H9 (cell line): ENCODE measurements at regions not wholly inside any gene's neighbourhood (a gene's known extent, or its start where the extent isn't known, plus 50 kb on each side); places are given as distances from the start of the nearest gene placed in this dataset.

Experiments
- DNase-seq: peaks from one replicate; pipeline ENCODE4 v3.0.0-alpha.2; 2017
- H2AFZ ChIP-seq: one replicate; pipeline ENCODE4 v1.6.1; 2013; ENCODE audit warnings: mild to moderate bottlenecking, low read length, control low read depth, moderate library complexity
- H2AK5ac ChIP-seq: 2 replicates; pipeline ENCODE4 v1.6.1; 2013; ENCODE audit warnings: low read length, control low read depth, mixed read lengths; ENCODE audit not compliant: insufficient read length
- H2BK120ac ChIP-seq: one replicate; pipeline ENCODE4 v1.6.1; 2013; ENCODE audit warnings: low read depth, mild to moderate bottlenecking, low read length, control low read depth, inconsistent platforms; ENCODE audit not compliant: poor library complexity, severe bottlenecking
- H2BK12ac ChIP-seq: 2 replicates; pipeline ENCODE4 v1.6.1; 2013; ENCODE audit warnings: low read length, control low read depth, mixed read lengths, low read depth; ENCODE audit not compliant: insufficient read length
- H2BK15ac ChIP-seq: 2 replicates; pipeline ENCODE4 v1.6.1; 2013; ENCODE audit warnings: low read depth, low read length, control low read depth
- H2BK20ac ChIP-seq: one replicate; pipeline ENCODE4 v1.6.1; 2013; ENCODE audit warnings: low read depth, mild to moderate bottlenecking, low read length, control low read depth, inconsistent platforms; ENCODE audit not compliant: poor library complexity, severe bottlenecking
- H2BK5ac ChIP-seq: 2 replicates; pipeline ENCODE4 v1.6.1; 2013; ENCODE audit warnings: low read length, control low read depth, mixed read lengths; ENCODE audit not compliant: insufficient read length
- H3K14ac ChIP-seq: 2 replicates; pipeline ENCODE4 v1.6.1; 2013; ENCODE audit warnings: low read length, control low read depth; ENCODE audit not compliant: insufficient read depth
- H3K18ac ChIP-seq: 2 replicates; pipeline ENCODE4 v1.6.1; 2013; ENCODE audit warnings: low read depth, mild to moderate bottlenecking, mixed read lengths, low read length, control low read depth; ENCODE audit not compliant: insufficient read length
- H3K23ac ChIP-seq: 2 replicates; pipeline ENCODE4 v1.6.1; 2013; ENCODE audit warnings: low read length, control low read depth, mixed read lengths, low read depth; ENCODE audit not compliant: insufficient read length
- H3K23me2 ChIP-seq: 2 replicates; pipeline ENCODE4 v1.6.1; 2013; ENCODE audit warnings: low read depth, mild to moderate bottlenecking, mixed read lengths, low read length, control low read depth; ENCODE audit not compliant: insufficient read length, poor library complexity, severe bottlenecking
- H3K27ac ChIP-seq: 2 replicates; pipeline ENCODE4 v1.5.1; 2013; ENCODE audit warnings: low read length, control low read depth, mixed read lengths, low read depth; ENCODE audit not compliant: insufficient read length
- H3K27me3 ChIP-seq: 2 replicates; pipeline ENCODE4 v1.6.1; 2013; ENCODE audit warnings: low read length, control low read depth, inconsistent platforms; ENCODE audit not compliant: insufficient read depth
- H3K4ac ChIP-seq: 2 replicates; pipeline ENCODE4 v1.6.1; 2013; ENCODE audit warnings: low read depth, mild to moderate bottlenecking, control low read depth, inconsistent platforms, low read length, moderate library complexity
- H3K4me1 ChIP-seq: 2 replicates; pipeline ENCODE4 v1.6.1; 2013; ENCODE audit warnings: low read length, control low read depth, inconsistent platforms; ENCODE audit not compliant: insufficient read depth
- H3K4me2 ChIP-seq: 2 replicates; pipeline ENCODE4 v1.6.1; 2013; ENCODE audit warnings: low read length, control low read depth, mixed read lengths; ENCODE audit not compliant: insufficient read length, insufficient read depth
- H3K56ac ChIP-seq: 2 replicates; pipeline ENCODE4 v1.6.1; 2013; ENCODE audit warnings: low read depth, mild to moderate bottlenecking, mixed read lengths, low read length, control low read depth; ENCODE audit not compliant: insufficient read length
- H3K79me1 ChIP-seq: 2 replicates; pipeline ENCODE4 v1.6.1; 2013; ENCODE audit warnings: low read depth, mild to moderate bottlenecking, moderate library complexity, low read length, control low read depth, inconsistent platforms; ENCODE audit not compliant: insufficient read depth, poor library complexity, severe bottlenecking
- H3K79me2 ChIP-seq: 2 replicates; pipeline ENCODE4 v1.6.1; 2013; ENCODE audit warnings: low read length, control low read depth, inconsistent platforms; ENCODE audit not compliant: insufficient read depth
- H3K9ac ChIP-seq: 2 replicates; pipeline ENCODE4 v1.6.1; 2013; ENCODE audit warnings: low read length, control low read depth, mixed read lengths; ENCODE audit not compliant: insufficient read length; ENCODE audit errors: extremely low read depth
- H3K9me3 ChIP-seq: one replicate; pipeline ENCODE4 v1.6.1; 2013; ENCODE audit warnings: low read depth, low read length, inconsistent platforms; ENCODE audit not compliant: control insufficient read depth
- H3T11ph ChIP-seq: one replicate; pipeline ENCODE4 v1.6.1; 2013; ENCODE audit warnings: mild to moderate bottlenecking, low read length, control low read depth, inconsistent platforms
- H4K20me1 ChIP-seq: one replicate; pipeline ENCODE4 v1.6.1; 2013; ENCODE audit not compliant: control insufficient read depth, insufficient read length, insufficient read depth
- H4K5ac ChIP-seq: 2 replicates; pipeline ENCODE4 v1.6.1; 2013; ENCODE audit warnings: low read depth, mild to moderate bottlenecking, mixed read lengths, low read length, control low read depth; ENCODE audit not compliant: insufficient read length
- H4K8ac ChIP-seq: replicated peaks from 2 replicates; pipeline ENCODE4 v1.6.1; 2013; ENCODE audit warnings: low read length, control low read depth, mixed read lengths, low read depth; ENCODE audit not compliant: insufficient read length
- H4K91ac ChIP-seq: 2 replicates; pipeline ENCODE4 v1.6.1; 2013; ENCODE audit warnings: low read depth, mild to moderate bottlenecking, moderate library complexity, mixed read lengths, low read length, control low read depth; ENCODE audit not compliant: insufficient read length
- H3K27ac Mint-ChIP-seq, 3 experiments: 2 replicates in 2 of 3; 3 replicates in 1 of 3; pipeline ENCODE4 v1.8.0; 2020 to 2021; ENCODE audit warnings: mixed read lengths in 3 of 3, mild to moderate bottlenecking in 1 of 3, moderate library complexity in 1 of 3
- H3K27me3 Mint-ChIP-seq: 2 replicates; pipeline ENCODE4 v1.8.0; 2021; ENCODE audit warnings: low read depth, mild to moderate bottlenecking, moderate library complexity, mixed read lengths
- H3K36me3 Mint-ChIP-seq, 3 experiments: 2 replicates in 2 of 3; 3 replicates in 1 of 3; pipeline ENCODE4 v1.8.0; 2020 to 2021; ENCODE audit warnings: low read depth in 3 of 3, mixed read lengths in 3 of 3; ENCODE audit not compliant: insufficient read depth in 1 of 3
- H3K4me1 Mint-ChIP-seq, 2 experiments: 2 replicates each; pipeline ENCODE4 v1.8.0; 2020; ENCODE audit warnings: mixed read lengths in 2 of 2
- H3K4me3 Mint-ChIP-seq, 2 experiments: 2 replicates in 1 of 2; 3 replicates in 1 of 2; pipeline ENCODE4 v1.8.0; 2020 to 2021; ENCODE audit warnings: mild to moderate bottlenecking in 2 of 2, mixed read lengths in 2 of 2, moderate library complexity in 1 of 2
- H3K9me3 Mint-ChIP-seq, 2 experiments: 2 replicates in 1 of 2; 3 replicates in 1 of 2; pipeline ENCODE4 v1.8.0; 2020; ENCODE audit warnings: mild to moderate bottlenecking in 2 of 2, mixed read lengths in 2 of 2, moderate library complexity in 1 of 2
- CTCF ChIP-seq: fragments of 200-600 bp; sonication (generic); conservative IDR thresholded peaks from 3 replicates; pipeline ENCODE4 v1.8.0; 2021; ENCODE audit warnings: antibody characterized with exemption, mild to moderate bottlenecking
- WGBS: extraction: QIAGEN DNeasy Blood & Tissue Kit; methylation state at CpG from one replicate; pipeline ENCODE4 v1.1.7; 2013; ENCODE audit warnings: missing lambda C conversion rate, low lambda C conversion rate, mixed read lengths; ENCODE audit not compliant: insufficient read length; ENCODE audit errors: extremely low coverage; 5-methylcytosine and 5-hydroxymethylcytosine counted together

- H3K56ac ChIP-seq, result no peak overlapping the region
- H4K91ac ChIP-seq, result no peak overlapping the region
- H2BK120ac ChIP-seq, result no peak overlapping the region
- no peak overlapping the region for H3T11ph ChIP-seq
- H3K4me1 ChIP-seq, result no peaks in the 10 kb centered on the region
- no peak overlapping the region for H2AK5ac ChIP-seq
- TF ChIP-seq CTCF, result no peak
- no peak overlapping the region for H3K23ac ChIP-seq
- no peaks in the 10 kb centered on the region for H4K20me1 ChIP-seq
- Mint-ChIP-seq H3K36me3 (peaks cover 2 to 11% (median 6%) of the 10 kb centered on the region in 3 experiments; a peak in 5 of 7 replicates), H3K27ac (no peak overlapping the region), H3K4me3 (no peak overlapping the region), H3K27me3 (peaks cover 2% of the 10 kb centered on the region; the same call in 1 of the 2 replicates), H3K4me1 (no peaks in the 10 kb centered on the region), H3K9me3 (peaks cover 13 to 22% of the 10 kb centered on the region in 2 experiments; a peak in 4 of 5 replicates)
- H2BK20ac ChIP-seq, result no peak overlapping the region
- H2AFZ ChIP-seq, result no peak overlapping the region
- H4K8ac ChIP-seq, result no peak overlapping the region
- no peaks in the 10 kb centered on the region for H3K9me3 ChIP-seq
- H3K14ac ChIP-seq, result no peak overlapping the region
- H3K4me2 ChIP-seq, result no peak overlapping the region
- no peaks in the 10 kb centered on the region for H3K27me3 ChIP-seq
- no peak overlapping the region for H4K5ac ChIP-seq
- no peak overlapping the region for H2BK5ac ChIP-seq
- WGBS, result no CpG with 5 or more reads among the region's 7 CpGs
- no peak overlapping the region for H3K9ac ChIP-seq
- no peaks in the 10 kb centered on the region for H3K79me1 ChIP-seq
- no peak overlapping the region for H3K27ac ChIP-seq
- H3K79me2 ChIP-seq, result no peaks in the 10 kb centered on the region
- H2BK15ac ChIP-seq, result no peak overlapping the region
- H3K4ac ChIP-seq, result no peak overlapping the region
- no peaks in the 10 kb centered on the region for H3K23me2 ChIP-seq
- no peak overlapping the region for H2BK12ac ChIP-seq
- no peak overlapping the region for H3K18ac ChIP-seq
- DNase-seq, result no peak
These were observed 66.0 kb upstream of the PLAC8 start for GRCh38 chr4:83180431-83180968.
